Vagina (tissue), 2 donors: ENCODE measurements at regions not wholly inside any gene's neighbourhood (a gene's known extent, or its start where the extent isn't known, plus 50 kb on each side); places are given as distances from the start of the nearest gene placed in this dataset.

Experiments used
- DNase-seq, 2 donors: peaks; one replicate each; pipeline ENCODE4 v3.0.0-alpha.2; 2017; ENCODE audit errors: extremely low spot score in 2 of 2
- H3K27ac ChIP-seq: fragments of 200-600 bp; sonication (generic); one replicate; pipeline ENCODE4 v1.5.1; 2019
- H3K27me3 ChIP-seq: fragments of 200-600 bp; sonication (generic); one replicate; pipeline ENCODE4 v1.5.1; 2019
- H3K36me3 ChIP-seq, 2 donors: fragments of 200-600 bp; sonication (generic); one replicate each; pipeline ENCODE4 v1.5.1; 2017 to 2019
- H3K4me1 ChIP-seq: fragments of 200-600 bp; sonication (generic); one replicate; pipeline ENCODE4 v1.5.1; 2019
- H3K4me3 ChIP-seq, 2 donors: fragments of 200-600 bp; sonication (generic); 1 replicate in 1 of 2; 2 replicates in 1 of 2; pipeline ENCODE4 v1.5.1; 2016 to 2019
- H3K9me3 ChIP-seq: fragments of 200-600 bp; sonication (generic); one replicate; pipeline ENCODE4 v1.5.1; 2019
- POLR2A ChIP-seq, 2 donors: fragments of 450-650 bp; IDR thresholded peaks; one replicate each; pipeline ENCODE4 v1.6.1; 2017; ENCODE audit warnings: antibody characterized with exemption in 2 of 2, mild to moderate bottlenecking in 2 of 2, moderate library complexity in 2 of 2
- POLR2AphosphoS5 ChIP-seq, 2 donors: sonication (generic); formaldehyde crosslinking; IDR thresholded peaks; one replicate each; pipeline ENCODE4 v1.9.0; 2017; ENCODE audit warnings: antibody characterized with exemption in 2 of 2, mild to moderate bottlenecking in 2 of 2, low read depth in 1 of 2; ENCODE audit not compliant: insufficient read depth in 1 of 2
- intact Hi-C: fragments of 100-400 bp; cut with DNase I; formaldehyde crosslinking; loops from one replicate; pipeline ENCODE4 v1.15.1; 2023
- TF ChIP-seq, protein P1 (sequence below), 3 experiments: fragments of 450-650 bp in 2 of 3; fragments of 200-600 bp in 1 of 3; sonication (generic) in 1 of 3; IDR thresholded peaks; one replicate each; pipeline ENCODE4 v1.5.1; 2017 to 2019; ENCODE audit warnings: antibody characterized with exemption in 3 of 3, mild to moderate bottlenecking in 2 of 3, moderate library complexity in 2 of 3

DNA sequence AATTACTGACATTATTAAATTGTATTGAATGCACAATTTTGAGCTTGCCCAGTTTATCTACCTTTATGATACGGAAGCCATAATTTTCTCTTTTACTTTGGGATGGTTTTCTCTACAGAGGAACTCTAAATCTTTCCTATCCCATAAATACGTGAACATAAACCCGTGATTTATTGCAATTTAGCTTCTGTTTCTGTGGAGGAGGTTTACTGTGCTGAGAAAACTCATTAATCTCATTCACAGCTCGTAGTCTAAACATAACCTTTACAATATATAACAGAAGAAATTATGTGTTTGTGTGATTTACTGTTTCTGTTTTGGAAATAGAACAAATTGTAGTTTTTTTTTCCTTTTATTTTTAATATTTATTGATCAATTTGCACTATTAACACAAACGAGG is 207.1 kb upstream of the PCDH9 start:
- Histone ChIP-seq H3K27ac (no peak overlapping the region), H3K4me3 (no peak overlapping the region), H3K36me3 (no peaks in the 10 kb centered on the region), H3K9me3 (no peaks in the 10 kb centered on the region), H3K4me1 (no peaks in the 10 kb centered on the region), H3K27me3 (no peaks in the 10 kb centered on the region)
- DNase-seq: no peak
- intact Hi-C loops: no loop called here
- TF ChIP-seq POLR2AphosphoS5 (IDR thresholded peaks at IDR 0.05; ENCODE audit: insufficient read depth in 1 of 2, low read depth in 1 of 2) (no peak), POLR2A (IDR thresholded peaks at IDR 0.05) (no peak)
- TF ChIP-seq, protein P1, sequence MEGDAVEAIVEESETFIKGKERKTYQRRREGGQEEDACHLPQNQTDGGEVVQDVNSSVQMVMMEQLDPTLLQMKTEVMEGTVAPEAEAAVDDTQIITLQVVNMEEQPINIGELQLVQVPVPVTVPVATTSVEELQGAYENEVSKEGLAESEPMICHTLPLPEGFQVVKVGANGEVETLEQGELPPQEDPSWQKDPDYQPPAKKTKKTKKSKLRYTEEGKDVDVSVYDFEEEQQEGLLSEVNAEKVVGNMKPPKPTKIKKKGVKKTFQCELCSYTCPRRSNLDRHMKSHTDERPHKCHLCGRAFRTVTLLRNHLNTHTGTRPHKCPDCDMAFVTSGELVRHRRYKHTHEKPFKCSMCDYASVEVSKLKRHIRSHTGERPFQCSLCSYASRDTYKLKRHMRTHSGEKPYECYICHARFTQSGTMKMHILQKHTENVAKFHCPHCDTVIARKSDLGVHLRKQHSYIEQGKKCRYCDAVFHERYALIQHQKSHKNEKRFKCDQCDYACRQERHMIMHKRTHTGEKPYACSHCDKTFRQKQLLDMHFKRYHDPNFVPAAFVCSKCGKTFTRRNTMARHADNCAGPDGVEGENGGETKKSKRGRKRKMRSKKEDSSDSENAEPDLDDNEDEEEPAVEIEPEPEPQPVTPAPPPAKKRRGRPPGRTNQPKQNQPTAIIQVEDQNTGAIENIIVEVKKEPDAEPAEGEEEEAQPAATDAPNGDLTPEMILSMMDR (IDR thresholded peaks at IDR 0.05): no peak

DNA sequence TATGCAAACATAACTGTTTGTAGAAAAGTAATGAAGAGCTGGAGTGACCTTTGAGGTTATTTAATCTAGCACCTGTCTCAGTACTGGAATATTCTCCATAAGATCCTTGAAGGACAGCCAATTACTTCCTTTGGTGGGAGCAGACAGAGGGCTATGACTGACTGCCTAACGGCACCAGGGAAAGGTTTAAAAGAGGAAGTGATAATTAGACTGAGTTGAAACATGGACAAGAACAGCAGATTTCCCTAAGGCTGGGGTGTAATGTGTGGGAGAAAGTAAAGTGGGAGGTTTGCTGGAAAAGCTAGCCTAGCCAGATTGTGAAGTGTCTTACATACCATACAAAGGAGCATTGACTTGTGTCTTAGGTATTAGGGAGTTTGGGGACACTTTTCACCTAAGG is 191.3 kb upstream of the PCDH9 start:
- TF ChIP-seq POLR2A (IDR thresholded peaks at IDR 0.05) (no peak), POLR2AphosphoS5 (IDR thresholded peaks at IDR 0.05; ENCODE audit: insufficient read depth in 1 of 2, low read depth in 1 of 2) (no peak)
- TF ChIP-seq, protein P1 (IDR thresholded peaks at IDR 0.05): no peak
- no peak overlapping the region for H3K27ac ChIP-seq
- no peaks in the 10 kb centered on the region for H3K27me3 ChIP-seq
- H3K36me3 ChIP-seq: no peaks in the 10 kb centered on the region
- no peak overlapping the region for H3K4me3 ChIP-seq
- intact Hi-C loops: no loop called here
- H3K9me3 ChIP-seq: no peaks in the 10 kb centered on the region
- DNase-seq: no peak
- no peaks in the 10 kb centered on the region for H3K4me1 ChIP-seq

DNA sequence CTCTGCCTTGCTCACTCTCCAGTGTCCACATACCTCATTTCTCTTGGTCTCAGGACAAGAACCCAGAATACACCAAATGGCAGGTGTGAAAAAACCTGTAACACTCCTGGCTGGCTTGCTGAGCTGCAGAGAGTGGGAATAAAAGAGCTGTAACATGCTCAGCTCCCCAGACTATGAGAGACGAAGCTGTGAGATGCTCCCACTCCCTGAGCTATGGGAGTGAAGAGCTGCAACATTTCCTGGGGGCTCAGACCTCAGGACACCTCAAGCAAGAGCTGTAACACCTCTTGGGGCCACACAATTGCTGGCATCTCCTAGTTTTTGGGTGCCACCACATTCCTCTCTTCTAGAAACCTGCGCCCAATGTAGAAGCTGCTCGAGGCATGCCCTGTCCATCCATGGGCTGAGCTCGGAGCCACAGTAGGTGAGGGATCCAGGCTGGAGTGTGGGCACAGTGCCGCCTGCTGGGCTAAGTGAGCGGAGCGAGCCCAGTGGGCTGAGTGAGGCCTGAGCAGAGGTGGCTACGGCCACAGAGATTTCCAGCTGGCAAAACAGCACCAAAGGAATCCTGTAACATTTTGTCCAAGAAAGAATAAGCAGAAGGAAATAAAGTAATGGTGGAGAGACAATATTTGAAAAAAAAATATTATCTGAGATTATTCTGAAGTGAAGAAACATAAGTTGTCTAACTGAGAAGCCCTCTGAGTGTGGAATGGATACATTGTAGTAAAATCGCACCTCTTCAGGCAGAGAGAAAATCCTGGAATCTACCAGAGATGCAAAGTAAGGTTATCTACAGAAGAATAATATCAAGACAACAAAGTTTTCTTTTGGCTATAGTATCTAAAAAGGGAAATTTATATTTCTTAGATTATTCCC is 186.2 kb upstream of the PCDH9 start:
- Histone ChIP-seq H3K4me1 (no peaks in the 10 kb centered on the region), H3K36me3 (no peaks in the 10 kb centered on the region), H3K4me3 (no peak overlapping the region), H3K27ac (no peak overlapping the region), H3K27me3 (no peaks in the 10 kb centered on the region), H3K9me3 (no peaks in the 10 kb centered on the region)
- intact Hi-C loops: loop anchor here (10.0 kb wide), 1 partner anchor 1121 kb away; no protein-coding TSS in a partner anchor
- TF ChIP-seq POLR2AphosphoS5 (IDR thresholded peaks at IDR 0.05; ENCODE audit: insufficient read depth in 1 of 2, low read depth in 1 of 2) (no peak), POLR2A (IDR thresholded peaks at IDR 0.05) (no peak)
- TF ChIP-seq, protein P1 (IDR thresholded peaks at IDR 0.05): no peak
- DNase-seq: no peak

DNA sequence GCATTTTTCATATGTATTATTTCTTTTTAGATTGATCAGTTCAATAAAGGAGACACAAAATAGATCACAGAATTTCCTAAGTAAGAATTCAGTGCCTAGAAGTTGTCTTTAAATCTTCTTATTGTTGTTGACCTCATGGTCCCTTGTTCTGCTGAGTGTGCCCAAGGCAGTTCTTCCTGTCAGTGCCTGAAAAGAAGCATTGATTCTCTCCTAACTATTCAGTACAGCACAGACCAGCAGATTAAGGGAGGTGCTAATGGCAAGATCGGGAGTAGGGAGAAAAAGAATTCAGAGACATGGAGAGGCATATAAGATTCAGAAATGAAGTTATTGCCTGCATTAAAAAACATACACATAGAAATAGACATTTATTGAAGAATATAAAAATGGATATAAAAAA is 180.5 kb upstream of the PCDH9 start:
- H3K9me3 ChIP-seq: no peaks in the 10 kb centered on the region
- no peak overlapping the region for H3K4me3 ChIP-seq
- DNase-seq: no peak
- no peaks in the 10 kb centered on the region for H3K4me1 ChIP-seq
- no peaks in the 10 kb centered on the region for H3K36me3 ChIP-seq
- intact Hi-C loops: loop anchor here (10.0 kb wide), 1 partner anchor 1116 kb away; no protein-coding TSS in a partner anchor
- H3K27me3 ChIP-seq: no peaks in the 10 kb centered on the region
- TF ChIP-seq, protein P1 (IDR thresholded peaks at IDR 0.05): no peak
- TF ChIP-seq POLR2AphosphoS5 (IDR thresholded peaks at IDR 0.05; ENCODE audit: insufficient read depth in 1 of 2, low read depth in 1 of 2): no peak
- TF ChIP-seq POLR2A (IDR thresholded peaks at IDR 0.05): no peak
- H3K27ac ChIP-seq: no peak overlapping the region

DNA sequence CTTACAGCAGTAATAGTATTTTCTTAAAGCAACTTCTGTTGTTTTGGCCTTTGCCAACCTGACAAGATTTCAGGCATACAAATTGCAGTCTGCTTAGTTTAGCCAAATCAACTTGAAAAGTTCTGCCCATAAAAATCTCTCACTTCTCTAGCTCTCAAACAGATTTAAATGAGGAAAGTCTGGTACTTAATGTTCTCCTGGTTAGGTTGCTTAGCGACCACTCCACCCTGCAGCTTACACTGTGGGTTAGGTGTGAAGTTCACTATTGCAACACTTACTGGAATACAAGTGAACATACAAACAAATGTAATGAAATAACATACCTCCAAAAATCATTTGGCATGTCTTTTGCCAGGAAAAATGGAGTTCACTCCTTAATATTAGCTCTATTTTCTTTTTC is 178.7 kb upstream of the PCDH9 start:
- intact Hi-C loops: no loop called here
- TF ChIP-seq, protein P1 (IDR thresholded peaks at IDR 0.05): no peak
- TF ChIP-seq POLR2A (IDR thresholded peaks at IDR 0.05): no peak
- no peak for TF ChIP-seq POLR2AphosphoS5 (IDR thresholded peaks at IDR 0.05; ENCODE audit: insufficient read depth in 1 of 2, low read depth in 1 of 2)
- H3K36me3 ChIP-seq: no peaks in the 10 kb centered on the region
- no peaks in the 10 kb centered on the region for H3K9me3 ChIP-seq
- H3K27me3 ChIP-seq: no peaks in the 10 kb centered on the region
- no peak overlapping the region for H3K4me3 ChIP-seq
- no peak for DNase-seq
- no peaks in the 10 kb centered on the region for H3K4me1 ChIP-seq
- H3K27ac ChIP-seq: no peak overlapping the region
